Neural crest cell (in vitro differentiated cells): ENCODE measurements at regions not wholly inside any gene's neighbourhood (a gene's known extent, or its start where the extent isn't known, plus 50 kb on each side); places are given as distances from the start of the nearest gene placed in this dataset.

Experiments used
- DNase-seq: peaks from one replicate; pipeline ENCODE4 v3.0.0; 2021; ENCODE audit warnings: low read depth, mixed read lengths, low spot score
- H3K27ac Mint-ChIP-seq: one replicate; pipeline ENCODE4 v1.8.0; 2021; ENCODE audit warnings: mild to moderate bottlenecking, mixed read lengths; ENCODE audit not compliant: unreplicated experiment
- H3K27me3 Mint-ChIP-seq: 2 replicates; pipeline ENCODE4 v1.8.0; 2021; ENCODE audit warnings: low read depth, mild to moderate bottlenecking, mixed read lengths
- H3K36me3 Mint-ChIP-seq: 2 replicates; pipeline ENCODE4 v1.8.0; 2021; ENCODE audit warnings: low read depth, mild to moderate bottlenecking, mixed read lengths
- H3K4me1 Mint-ChIP-seq: 2 replicates; pipeline ENCODE4 v1.8.0; 2021; ENCODE audit warnings: mixed read lengths
- H3K4me3 Mint-ChIP-seq: one replicate; pipeline ENCODE4 v1.8.0; 2021; ENCODE audit warnings: mild to moderate bottlenecking, mixed read lengths
- H3K9me3 Mint-ChIP-seq: 2 replicates; pipeline ENCODE4 v1.8.0; 2021; ENCODE audit warnings: mixed read lengths
- TF ChIP-seq, protein P1 (sequence below): fragments of 200-600 bp; sonication (generic); conservative IDR thresholded peaks from 2 replicates; pipeline ENCODE4 v1.5.0; 2021; ENCODE audit warnings: antibody characterized with exemption, mild to moderate bottlenecking

DNA sequence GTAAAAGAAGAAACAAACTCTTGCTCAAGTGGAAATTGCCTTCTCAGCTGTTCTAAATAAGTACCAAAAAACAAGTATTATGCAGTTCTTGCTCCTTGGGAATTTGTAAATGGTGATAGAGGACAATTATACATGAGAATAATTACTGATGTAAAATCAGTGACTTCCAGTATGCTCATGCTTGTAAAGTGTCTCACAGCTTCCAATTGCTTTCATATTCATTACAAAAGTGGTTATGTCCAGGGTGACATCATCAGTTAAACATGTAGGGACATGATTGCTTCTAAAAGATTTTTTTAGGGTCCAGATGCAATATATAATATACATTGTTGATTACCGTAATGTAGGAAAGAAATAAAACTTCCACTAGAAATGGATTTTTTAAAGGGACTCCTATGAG, 122.8 kb upstream of the B3GAT2 start:
- DNase-seq, result no peak
- H3K9me3 Mint-ChIP-seq, result peaks cover 5% of the 10 kb centered on the region
- no peak overlapping the region for H3K27ac Mint-ChIP-seq
- TF ChIP-seq, protein P1, sequence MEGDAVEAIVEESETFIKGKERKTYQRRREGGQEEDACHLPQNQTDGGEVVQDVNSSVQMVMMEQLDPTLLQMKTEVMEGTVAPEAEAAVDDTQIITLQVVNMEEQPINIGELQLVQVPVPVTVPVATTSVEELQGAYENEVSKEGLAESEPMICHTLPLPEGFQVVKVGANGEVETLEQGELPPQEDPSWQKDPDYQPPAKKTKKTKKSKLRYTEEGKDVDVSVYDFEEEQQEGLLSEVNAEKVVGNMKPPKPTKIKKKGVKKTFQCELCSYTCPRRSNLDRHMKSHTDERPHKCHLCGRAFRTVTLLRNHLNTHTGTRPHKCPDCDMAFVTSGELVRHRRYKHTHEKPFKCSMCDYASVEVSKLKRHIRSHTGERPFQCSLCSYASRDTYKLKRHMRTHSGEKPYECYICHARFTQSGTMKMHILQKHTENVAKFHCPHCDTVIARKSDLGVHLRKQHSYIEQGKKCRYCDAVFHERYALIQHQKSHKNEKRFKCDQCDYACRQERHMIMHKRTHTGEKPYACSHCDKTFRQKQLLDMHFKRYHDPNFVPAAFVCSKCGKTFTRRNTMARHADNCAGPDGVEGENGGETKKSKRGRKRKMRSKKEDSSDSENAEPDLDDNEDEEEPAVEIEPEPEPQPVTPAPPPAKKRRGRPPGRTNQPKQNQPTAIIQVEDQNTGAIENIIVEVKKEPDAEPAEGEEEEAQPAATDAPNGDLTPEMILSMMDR, result no peak
- H3K36me3 Mint-ChIP-seq, result no peaks in the 10 kb centered on the region
- H3K4me1 Mint-ChIP-seq, result no peaks in the 10 kb centered on the region
- H3K4me3 Mint-ChIP-seq, result no peak overlapping the region
- H3K27me3 Mint-ChIP-seq, result peaks cover 2% of the 10 kb centered on the region

DNA sequence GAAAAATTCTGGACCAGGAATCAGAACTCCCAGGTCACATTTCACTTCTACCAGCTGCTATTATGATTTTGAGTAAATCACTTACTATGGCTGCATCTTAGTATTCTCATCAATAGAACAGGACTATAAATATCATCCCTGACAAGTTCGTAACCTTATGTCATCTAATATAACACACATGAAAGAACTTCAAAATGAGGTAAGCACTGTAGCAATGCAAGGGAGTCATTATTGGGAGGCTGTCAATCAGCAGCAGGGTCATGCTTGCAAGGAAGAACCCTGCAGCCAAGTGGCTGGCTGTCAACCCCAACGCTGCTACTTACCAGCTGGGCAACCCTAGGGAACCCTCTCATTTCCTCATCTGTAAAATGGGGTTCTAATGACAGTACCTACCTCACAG, 123.3 kb upstream of the B3GAT2 start:
- Mint-ChIP-seq H3K4me1 (no peaks in the 10 kb centered on the region), H3K9me3 (peaks cover 5% of the 10 kb centered on the region), H3K36me3 (no peaks in the 10 kb centered on the region), H3K27me3 (peaks cover 2% of the 10 kb centered on the region), H3K4me3 (no peak overlapping the region), H3K27ac (no peak overlapping the region)
- no peak for DNase-seq
- TF ChIP-seq, protein P1, result no peak

DNA sequence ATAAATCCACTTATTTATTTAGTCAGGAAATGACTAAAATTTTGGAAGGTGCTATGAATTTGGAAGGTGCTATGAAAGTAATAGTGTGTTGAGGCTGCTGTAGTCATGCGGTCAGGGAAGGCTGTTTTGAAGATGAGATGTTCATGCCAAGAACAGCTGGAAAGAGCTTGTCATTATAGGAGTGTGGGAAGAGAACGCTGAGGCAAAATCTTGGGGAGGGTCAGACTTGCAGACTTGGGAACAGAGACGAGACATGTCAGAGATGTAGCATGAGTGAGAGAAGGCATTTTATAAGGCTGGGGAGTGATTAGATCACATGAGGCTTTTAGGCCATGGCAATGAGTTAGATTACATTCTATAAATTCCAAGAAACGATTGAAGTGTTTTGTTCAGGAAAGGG, 124.0 kb upstream of the B3GAT2 start:
- no peak for DNase-seq
- TF ChIP-seq, protein P1, result no peak
- Mint-ChIP-seq H3K27ac (no peak overlapping the region), H3K9me3 (peaks cover 5% of the 10 kb centered on the region), H3K4me1 (no peaks in the 10 kb centered on the region), H3K4me3 (no peak overlapping the region), H3K27me3 (no peaks in the 10 kb centered on the region), H3K36me3 (no peaks in the 10 kb centered on the region)

DNA sequence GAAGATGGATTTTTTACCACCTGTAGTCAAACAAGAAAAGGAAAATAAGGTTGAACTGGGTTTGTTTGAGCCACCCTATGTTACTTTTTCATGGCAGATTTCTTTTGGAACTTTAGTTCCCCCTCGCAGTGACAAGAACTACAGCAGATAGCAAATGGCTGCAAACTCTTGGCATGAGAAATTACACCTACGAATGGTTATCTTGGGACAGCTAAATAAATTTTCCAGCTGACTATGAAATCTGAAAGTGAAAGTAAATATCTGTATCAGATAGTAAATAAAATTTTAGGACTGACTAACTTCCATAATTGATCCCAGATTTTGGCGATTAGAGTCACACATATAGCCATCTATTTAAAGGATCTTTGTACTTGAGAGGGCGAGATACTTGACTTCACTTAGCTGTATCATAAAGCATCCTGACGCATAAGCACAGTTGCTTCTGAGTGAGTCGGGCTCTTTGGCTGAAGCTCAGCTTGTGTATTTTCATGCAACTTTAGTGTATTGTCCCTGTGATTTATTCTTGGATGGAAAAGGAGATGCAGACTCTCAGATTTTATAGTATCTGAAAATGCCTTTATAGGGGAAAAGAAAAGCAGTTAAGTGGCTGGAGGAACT, 125.3 kb upstream of the B3GAT2 start:
- no peak overlapping the region for H3K4me3 Mint-ChIP-seq
- DNase-seq, result no peak
- no peaks in the 10 kb centered on the region for H3K4me1 Mint-ChIP-seq
- no peak overlapping the region for H3K27ac Mint-ChIP-seq
- H3K36me3 Mint-ChIP-seq, result no peaks in the 10 kb centered on the region
- TF ChIP-seq, protein P1, result no peak
- peaks cover 5% of the 10 kb centered on the region for H3K9me3 Mint-ChIP-seq
- no peaks in the 10 kb centered on the region for H3K27me3 Mint-ChIP-seq

DNA sequence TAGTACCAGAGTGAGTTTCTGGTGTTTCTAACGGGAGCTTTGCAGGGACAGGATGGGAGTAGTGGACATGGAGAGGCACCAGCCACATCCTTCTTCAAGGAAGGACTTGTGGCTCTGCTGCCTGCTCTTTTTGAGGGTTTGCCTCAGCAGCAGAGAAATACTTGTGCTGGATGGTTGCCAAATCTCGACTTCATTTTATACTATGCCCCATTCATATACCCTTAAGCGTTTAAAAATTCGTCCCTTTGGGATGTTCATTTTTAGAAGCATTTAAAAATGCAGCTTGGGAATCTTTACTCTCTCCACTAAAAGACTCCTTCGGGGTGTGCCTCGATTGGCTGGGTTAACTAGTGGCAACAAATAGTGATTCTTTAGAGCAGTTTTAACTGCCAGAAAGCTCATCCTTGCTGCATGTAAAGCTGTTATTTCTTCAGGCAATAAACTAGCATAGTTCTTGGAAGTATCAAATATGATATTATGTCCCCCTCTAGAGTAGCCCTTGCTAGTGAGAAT, 126.5 kb upstream of the B3GAT2 start:
- H3K4me3 Mint-ChIP-seq, result no peak overlapping the region
- H3K27me3 Mint-ChIP-seq, result no peaks in the 10 kb centered on the region
- H3K36me3 Mint-ChIP-seq, result no peaks in the 10 kb centered on the region
- no peaks in the 10 kb centered on the region for H3K4me1 Mint-ChIP-seq
- no peak overlapping the region for H3K27ac Mint-ChIP-seq
- DNase-seq, result no peak
- peaks cover 5% of the 10 kb centered on the region for H3K9me3 Mint-ChIP-seq
- TF ChIP-seq, protein P1, result no peak
